Keratinocyte (primary cell): ENCODE measurements at regions not wholly inside any gene's neighbourhood (a gene's known extent, or its start where the extent isn't known, plus 50 kb on each side); places are given as distances from the start of the nearest gene placed in this dataset.

Experiments
- DNase-seq: peaks from one replicate; pipeline ENCODE4 v3.0.0-alpha.2; 2011; ENCODE audit warnings: low read depth, missing footprints, low spot score
- FAIRE-seq: peaks from 2 replicates; lab custom pipeline; 2011; peaks lifted over from hg19 to GRCh38; lab: Jason Lieb, UNC
- H2AFZ ChIP-seq: 2 replicates; pipeline ENCODE4 v1.6.0; 2012; ENCODE audit warnings: low read length, control low read depth, inconsistent platforms; ENCODE audit not compliant: control insufficient read depth
- H3K27ac ChIP-seq: 2 replicates; pipeline ENCODE4 v1.5.1; 2011; ENCODE audit warnings: low read length; ENCODE audit not compliant: control insufficient read depth, insufficient read depth
- H3K27me3 ChIP-seq: 3 replicates; pipeline ENCODE4 v1.6.0; 2011; ENCODE audit warnings: low read length; ENCODE audit not compliant: control insufficient read depth, insufficient read depth; ENCODE audit errors: extremely low read depth
- H3K36me3 ChIP-seq, 2 experiments: 2 replicates in 1 of 2; 3 replicates in 1 of 2; pipeline ENCODE4 v1.5.1; 2011; ENCODE audit warnings: low read length in 2 of 2, mild to moderate bottlenecking in 1 of 2; ENCODE audit not compliant: control insufficient read depth in 2 of 2, insufficient read depth in 2 of 2; ENCODE audit errors: extremely low read depth in 1 of 2
- H3K4me1 ChIP-seq: 3 replicates; pipeline ENCODE4 v1.5.1; 2011; ENCODE audit warnings: low read length; ENCODE audit not compliant: control insufficient read depth, insufficient read depth; ENCODE audit errors: extremely low read depth
- H3K4me2 ChIP-seq: 3 replicates; pipeline ENCODE4 v1.6.0; 2011; ENCODE audit warnings: low read depth, low read length; ENCODE audit not compliant: control insufficient read depth, insufficient read depth; ENCODE audit errors: extremely low read depth
- H3K4me3 ChIP-seq, 3 experiments: fragments of 200-600 bp in 1 of 3; sonication (generic) in 1 of 3; 2 replicates in 2 of 3; 3 replicates in 1 of 3; pipeline ENCODE4 v1.5.1; 2011 to 2016; ENCODE audit warnings: low read length in 3 of 3, mild to moderate bottlenecking in 3 of 3, control low read depth in 2 of 3, inconsistent platforms in 1 of 3, low read depth in 1 of 3, mixed read lengths in 1 of 3, mixed run types in 1 of 3, moderate library complexity in 1 of 3; ENCODE audit not compliant: control insufficient read depth in 2 of 3, insufficient read depth in 2 of 3; ENCODE audit errors: extremely low read depth in 1 of 3
- H3K79me2 ChIP-seq: 2 replicates; pipeline ENCODE4 v1.6.0; 2012; ENCODE audit warnings: low read length; ENCODE audit not compliant: control insufficient read depth, insufficient read depth
- H3K9ac ChIP-seq: 3 replicates; pipeline ENCODE4 v1.6.0; 2011; ENCODE audit warnings: low read length; ENCODE audit not compliant: control insufficient read depth, insufficient read depth; ENCODE audit errors: extremely low read depth
- H3K9me1 ChIP-seq: 3 replicates; pipeline ENCODE4 v1.6.0; 2011; ENCODE audit warnings: low read length; ENCODE audit not compliant: control insufficient read depth, insufficient read depth; ENCODE audit errors: extremely low read depth
- H3K9me3 ChIP-seq: 2 replicates; pipeline ENCODE4 v1.5.1; 2012; ENCODE audit warnings: low read depth, low read length; ENCODE audit not compliant: control insufficient read depth
- H4K20me1 ChIP-seq: 3 replicates; pipeline ENCODE4 v1.6.0; 2011; ENCODE audit warnings: low read length; ENCODE audit not compliant: control insufficient read depth, insufficient read depth; ENCODE audit errors: extremely low read depth
- EZH2 ChIP-seq: IDR thresholded peaks from one replicate; pipeline ENCODE4 v1.6.1; 2012; ENCODE audit warnings: inconsistent platforms, mild to moderate bottlenecking, low read length, moderate library complexity
- dilution Hi-C: fragments of 300-500 bp; cut with MboI; formaldehyde crosslinking; loops from one replicate; pipeline ENCODE4 v1.7.0; 2020; ENCODE audit warnings: low sequenced_read_pairs; ENCODE audit not compliant: extremely low pct_ligation_motif_present
- TF ChIP-seq, protein P1 (sequence below), 3 experiments: IDR thresholded peaks in 1 of 3; conservative IDR thresholded peaks in 1 of 3; optimal IDR thresholded peaks in 1 of 3; 2 replicates in 2 of 3; 3 replicates in 1 of 3; pipeline versions ENCODE3 to v1.5.1; 2011; ENCODE audit warnings: low read length in 3 of 3, mild to moderate bottlenecking in 3 of 3, moderate library complexity in 2 of 3, control low read depth in 1 of 3, inconsistent platforms in 1 of 3; ENCODE audit not compliant: insufficient read depth in 2 of 3; ENCODE audit errors: extremely low read depth in 1 of 3

- dilution Hi-C loops, result no loop called here
These were observed 606.3 kb upstream of the ITGA1 start for GRCh38 chr5:52181403-52181802.

DNA sequence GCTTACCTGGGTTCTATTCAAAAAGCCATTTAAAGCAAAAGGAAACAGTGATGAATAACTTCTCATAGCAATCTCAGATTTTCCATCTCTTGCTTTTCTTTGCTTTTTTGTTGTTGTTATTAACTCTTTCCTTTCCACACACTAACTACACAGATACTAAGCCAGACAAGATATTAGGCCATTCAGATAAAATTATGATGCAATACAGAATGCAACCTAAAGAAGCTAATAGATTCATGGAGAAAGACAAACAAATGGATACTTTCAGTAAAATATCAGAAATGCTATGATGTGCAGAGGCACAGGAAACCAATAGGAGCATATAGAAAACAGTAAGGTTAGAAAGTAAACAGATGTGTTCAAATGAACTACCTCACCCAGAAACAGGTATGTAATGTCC, 597.0 kb upstream of the ITGA1 start:
- dilution Hi-C loops, result no loop called here
- Histone ChIP-seq H3K27me3 (no peaks in the 10 kb centered on the region), H3K27ac (no peak overlapping the region), H3K79me2 (no peaks in the 10 kb centered on the region), H4K20me1 (no peaks in the 10 kb centered on the region), H2AFZ (no peak overlapping the region), H3K4me1 (no peaks in the 10 kb centered on the region), H3K4me2 (no peak overlapping the region), H3K9me1 (no peaks in the 10 kb centered on the region), H3K36me3 (no peaks in the 10 kb centered on the region), H3K9ac (no peak overlapping the region), H3K9me3 (no peaks in the 10 kb centered on the region), H3K4me3 (no peak overlapping the region)
- no peak for DNase-seq
- no peak for FAIRE-seq
- TF ChIP-seq, protein P1, sequence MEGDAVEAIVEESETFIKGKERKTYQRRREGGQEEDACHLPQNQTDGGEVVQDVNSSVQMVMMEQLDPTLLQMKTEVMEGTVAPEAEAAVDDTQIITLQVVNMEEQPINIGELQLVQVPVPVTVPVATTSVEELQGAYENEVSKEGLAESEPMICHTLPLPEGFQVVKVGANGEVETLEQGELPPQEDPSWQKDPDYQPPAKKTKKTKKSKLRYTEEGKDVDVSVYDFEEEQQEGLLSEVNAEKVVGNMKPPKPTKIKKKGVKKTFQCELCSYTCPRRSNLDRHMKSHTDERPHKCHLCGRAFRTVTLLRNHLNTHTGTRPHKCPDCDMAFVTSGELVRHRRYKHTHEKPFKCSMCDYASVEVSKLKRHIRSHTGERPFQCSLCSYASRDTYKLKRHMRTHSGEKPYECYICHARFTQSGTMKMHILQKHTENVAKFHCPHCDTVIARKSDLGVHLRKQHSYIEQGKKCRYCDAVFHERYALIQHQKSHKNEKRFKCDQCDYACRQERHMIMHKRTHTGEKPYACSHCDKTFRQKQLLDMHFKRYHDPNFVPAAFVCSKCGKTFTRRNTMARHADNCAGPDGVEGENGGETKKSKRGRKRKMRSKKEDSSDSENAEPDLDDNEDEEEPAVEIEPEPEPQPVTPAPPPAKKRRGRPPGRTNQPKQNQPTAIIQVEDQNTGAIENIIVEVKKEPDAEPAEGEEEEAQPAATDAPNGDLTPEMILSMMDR (optimal IDR thresholded peaks at IDR 0.05 in 1 of 3, IDR thresholded peaks at IDR 0.05 in 1 of 3, conservative IDR thresholded peaks at IDR 0.05 in 1 of 3; ENCODE audit: extremely low read depth in 1 of 3, insufficient read depth in 2 of 3, low read length in 3 of 3), result no peak
- TF ChIP-seq EZH2, result no peak

More at GRCh38 chr5:52181403-52181802, 606.3 kb upstream of the ITGA1 start:
- no peaks in the 10 kb centered on the region for H3K9me1 ChIP-seq
- no peaks in the 10 kb centered on the region for H3K79me2 ChIP-seq
- no peak overlapping the region for H2AFZ ChIP-seq
- TF ChIP-seq, protein P1 (optimal IDR thresholded peaks at IDR 0.05 in 1 of 3, IDR thresholded peaks at IDR 0.05 in 1 of 3, conservative IDR thresholded peaks at IDR 0.05 in 1 of 3; ENCODE audit: extremely low read depth in 1 of 3, insufficient read depth in 2 of 3, low read length in 3 of 3), result no peak
- no peak for TF ChIP-seq EZH2
- H3K9ac ChIP-seq, result no peak overlapping the region
- DNase-seq, result no peak
- no peak overlapping the region for H3K4me3 ChIP-seq
- H3K9me3 ChIP-seq, result no peaks in the 10 kb centered on the region
- H3K27me3 ChIP-seq, result no peaks in the 10 kb centered on the region
- H4K20me1 ChIP-seq, result no peaks in the 10 kb centered on the region
- no peaks in the 10 kb centered on the region for H3K36me3 ChIP-seq
- no peak for FAIRE-seq
- H3K4me2 ChIP-seq, result no peak overlapping the region
- H3K4me1 ChIP-seq, result no peaks in the 10 kb centered on the region
- H3K27ac ChIP-seq, result no peak overlapping the region
